ENCODE measurements at regions not wholly inside any gene's neighbourhood (a gene's known extent, or its start where the extent isn't known, plus 50 kb on each side); places are given as distances from the start of the nearest gene placed in this dataset.

GRCh38 chr4:42816880-42817400, 75.6 kb upstream of the GRXCR1 start:
- Histone ChIP-seq H3K9ac (replicated peaks in 1 of 4; ENCODE audit: extremely low read depth in 1 of 4, low read depth in 3 of 4, low read length in 3 of 4) (no peak overlapping the region), H3K4ac (replicated peaks; ENCODE audit: insufficient read length, low read depth, low read length) (no peak overlapping the region), H4K20me1 (replicated peaks in 1 of 2; ENCODE audit: control insufficient read depth in 1 of 2, insufficient read depth in 2 of 2, low read length in 2 of 2) (no peaks in the 10 kb centered on the region), H4K8ac (ENCODE audit: extremely low read depth, insufficient read depth, low read length) (no peak overlapping the region), H3K23ac (ENCODE audit: insufficient read length) (no peak overlapping the region), H3K79me1 (ENCODE audit: low read depth, low read length) (no peaks in the 10 kb centered on the region), H2BK20ac (ENCODE audit: low read length) (no peak overlapping the region), H3K4me2 (ENCODE audit: insufficient read depth in 1 of 2, low read depth in 2 of 2, low read length in 2 of 2) (no peak overlapping the region), H3K79me2 (ENCODE audit: control insufficient read depth in 1 of 2, insufficient read depth in 2 of 2, low read length in 2 of 2) (no peaks in the 10 kb centered on the region), H2AFZ (ENCODE audit: low read length) (no peak overlapping the region), H3K18ac (ENCODE audit: extremely low read depth, low read length) (no peak overlapping the region), H2BK5ac (ENCODE audit: low read depth, low read length) (no peak overlapping the region), H3K36me3 (ENCODE audit: control insufficient read depth in 2 of 4, insufficient read depth in 4 of 4, low read length in 3 of 4) (no peaks in the 10 kb centered on the region), H4K91ac (replicated peaks; ENCODE audit: insufficient read length, low read length) (no peak overlapping the region), H3K4me1 (replicated peaks in 1 of 4; ENCODE audit: control insufficient read depth in 3 of 4, insufficient read depth in 4 of 4, low read length in 3 of 4) (no peaks in the 10 kb centered on the region), H2BK15ac (ENCODE audit: low read length) (no peak overlapping the region), H2AK5ac (ENCODE audit: low read depth, low read length) (no peak overlapping the region), H2BK120ac (replicated peaks; ENCODE audit: low read depth, low read length) (no peak overlapping the region), H3K14ac (ENCODE audit: insufficient read length) (no peak overlapping the region), H3K9me3 (ENCODE audit: insufficient read depth in 2 of 2, low read depth in 1 of 2, low read length in 1 of 2) (no peaks in the 10 kb centered on the region), H3K27ac (ENCODE audit: low read depth, low read length) (no peak overlapping the region), H3K56ac (replicated peaks; ENCODE audit: insufficient read length, low read depth, low read length) (no peak overlapping the region), H2BK12ac (ENCODE audit: low read depth, low read length) (no peak overlapping the region), H3K4me3 (ENCODE audit: extremely low read depth in 1 of 4, insufficient read depth in 2 of 4, low read depth in 3 of 4, low read length in 4 of 4) (no peak overlapping the region), H3K23me2 (ENCODE audit: low read depth, low read length) (no peaks in the 10 kb centered on the region; the same call in 1 of the 2 replicates), H4K5ac (ENCODE audit: insufficient read length, low read depth, low read length) (no peak overlapping the region), H3K27me3 (replicated peaks in 1 of 4; ENCODE audit: control insufficient read depth in 3 of 4, extremely low read depth in 1 of 4, insufficient read depth in 3 of 4, low read length in 3 of 4) (no peaks in the 10 kb centered on the region)
- POLR2A ChIA-PET (ENCODE audit: partially characterized antibody): no interaction called here
- CTCF ChIA-PET (ENCODE audit: partially characterized antibody): interaction anchor here (0.6 to 3.1 kb wide), 19 partner anchors 10 to 1728 kb away, joined by 3 to 21 read pairs (median 3); no protein-coding TSS in a partner anchor
- no peak for DNase-seq (ENCODE audit: low read depth in 1 of 2, low spot score in 2 of 2)
- FAIRE-seq: no peak
- WGBS, 2 experiments (ENCODE audit: extremely low coverage in 1 of 2, insufficient coverage in 1 of 2, insufficient read length in 1 of 2, insufficient replicate concordance in 2 of 2, low coverage in 1 of 2, low lambda C conversion rate in 2 of 2, missing lambda C conversion rate in 1 of 2): 74% methylated on average over 6 of the region's 8 CpGs; no CpG with 5 or more reads in 1 of the 2 experiments
- TF ChIP-seq CEBPB (IDR thresholded peaks at IDR 0.05; ENCODE audit: low read depth, low read length) (no peak), HDAC6 (IDR thresholded peaks at IDR 0.05; ENCODE audit: low read depth, low read length) (no peak), SRF (IDR thresholded peaks at IDR 0.05; ENCODE audit: low read depth, low read length) (no peak), POLR2A (IDR thresholded peaks at IDR 0.05; ENCODE audit: control extremely low read depth in 1 of 2, low read depth in 2 of 2, low read length in 2 of 2) (no peak), TBP (IDR thresholded peaks at IDR 0.05; ENCODE audit: low read depth, low read length) (no peak), PHF8 (conservative IDR thresholded peaks at IDR 0.05; ENCODE audit: low read depth, low read length) (no peak), ATF2 (IDR thresholded peaks at IDR 0.05; ENCODE audit: low read length) (no peak), CHD2 (IDR thresholded peaks at IDR 0.05; ENCODE audit: low read length) (no peak), BACH1 (IDR thresholded peaks at IDR 0.05; ENCODE audit: low read length) (no peak), TAF7 (optimal IDR thresholded peaks at IDR 0.05; ENCODE audit: borderline replicate concordance, low read depth, low read length) (no peak), RXRA (IDR thresholded peaks at IDR 0.05; ENCODE audit: insufficient read depth, low read depth, low read length) (no peak)
